BJ (cell line): ENCODE measurements at regions not wholly inside any gene's neighbourhood (a gene's known extent, or its start where the extent isn't known, plus 50 kb on each side); places are given as distances from the start of the nearest gene placed in this dataset.

Experiments
- CTCF ChIA-PET: fragments of 350-600 bp; formaldehyde crosslinking; extraction: SDS; loops from one replicate; lab custom pipeline; 2021; ENCODE audit warnings: antibody characterized with exemption, inconsistent platforms; lab: Yijun Ruan, JAX
- POLR2A ChIA-PET: fragments of 300-600 bp; sonication (Branson Sonifier 250); formaldehyde crosslinking; extraction: SDS; loops from one replicate; lab custom pipeline; 2021; ENCODE audit warnings: antibody characterized with exemption; lab: Charles Lee
- DNase-seq: peaks from one replicate; pipeline ENCODE4 v3.0.0-alpha.2; 2011; ENCODE audit warnings: low read depth
- H3K27me3 ChIP-seq: 2 replicates; pipeline ENCODE4 v1.6.0; 2011; ENCODE audit warnings: low read length; ENCODE audit not compliant: control insufficient read depth, insufficient read depth
- H3K36me3 ChIP-seq: 2 replicates; pipeline ENCODE4 v1.5.1; 2011; ENCODE audit warnings: low read length; ENCODE audit not compliant: control insufficient read depth, insufficient read depth
- H3K4me3 ChIP-seq: 2 replicates; pipeline ENCODE4 v1.5.1; 2011; ENCODE audit warnings: low read depth, mild to moderate bottlenecking, control low read depth, low read length
- TF ChIP-seq, protein P1 (sequence below): IDR thresholded peaks from 2 replicates; pipeline ENCODE4 v1.5.1; 2011; ENCODE audit warnings: low read depth, mild to moderate bottlenecking, control low read depth, inconsistent platforms, low read length, moderate library complexity; ENCODE audit not compliant: insufficient read depth

DNA sequence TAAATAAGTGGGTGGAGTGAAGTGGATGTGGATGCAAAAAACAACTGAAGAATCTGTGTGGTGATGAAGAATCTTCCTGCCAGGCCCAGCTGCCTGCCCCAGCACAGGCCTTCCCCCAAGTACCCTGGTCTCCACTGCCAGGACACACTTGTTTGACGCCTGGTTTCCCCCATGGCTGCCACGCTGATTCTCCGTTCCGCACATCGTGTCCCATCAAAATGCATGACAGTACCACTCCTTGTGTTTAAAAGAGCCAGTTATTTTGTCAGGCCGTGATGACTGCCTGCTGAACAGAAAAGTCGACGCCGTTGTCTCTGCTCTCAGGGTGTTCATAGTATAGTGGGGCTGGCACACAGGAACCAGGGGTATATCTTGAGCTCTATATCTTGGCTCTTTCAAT lies 50.3 kb upstream of the KYNU start:
- ChIA-PET CTCF (interaction anchor here (0.6 kb wide), 1 partner anchor 26 kb away, joined by 4 read pairs; no protein-coding TSS in a partner anchor), POLR2A (no interaction called here)
- Histone ChIP-seq H3K27me3 (no peaks in the 10 kb centered on the region), H3K4me3 (no peak overlapping the region), H3K36me3 (no peaks in the 10 kb centered on the region)
- DNase-seq = no peak
- TF ChIP-seq, protein P1, sequence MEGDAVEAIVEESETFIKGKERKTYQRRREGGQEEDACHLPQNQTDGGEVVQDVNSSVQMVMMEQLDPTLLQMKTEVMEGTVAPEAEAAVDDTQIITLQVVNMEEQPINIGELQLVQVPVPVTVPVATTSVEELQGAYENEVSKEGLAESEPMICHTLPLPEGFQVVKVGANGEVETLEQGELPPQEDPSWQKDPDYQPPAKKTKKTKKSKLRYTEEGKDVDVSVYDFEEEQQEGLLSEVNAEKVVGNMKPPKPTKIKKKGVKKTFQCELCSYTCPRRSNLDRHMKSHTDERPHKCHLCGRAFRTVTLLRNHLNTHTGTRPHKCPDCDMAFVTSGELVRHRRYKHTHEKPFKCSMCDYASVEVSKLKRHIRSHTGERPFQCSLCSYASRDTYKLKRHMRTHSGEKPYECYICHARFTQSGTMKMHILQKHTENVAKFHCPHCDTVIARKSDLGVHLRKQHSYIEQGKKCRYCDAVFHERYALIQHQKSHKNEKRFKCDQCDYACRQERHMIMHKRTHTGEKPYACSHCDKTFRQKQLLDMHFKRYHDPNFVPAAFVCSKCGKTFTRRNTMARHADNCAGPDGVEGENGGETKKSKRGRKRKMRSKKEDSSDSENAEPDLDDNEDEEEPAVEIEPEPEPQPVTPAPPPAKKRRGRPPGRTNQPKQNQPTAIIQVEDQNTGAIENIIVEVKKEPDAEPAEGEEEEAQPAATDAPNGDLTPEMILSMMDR = no peak

DNA sequence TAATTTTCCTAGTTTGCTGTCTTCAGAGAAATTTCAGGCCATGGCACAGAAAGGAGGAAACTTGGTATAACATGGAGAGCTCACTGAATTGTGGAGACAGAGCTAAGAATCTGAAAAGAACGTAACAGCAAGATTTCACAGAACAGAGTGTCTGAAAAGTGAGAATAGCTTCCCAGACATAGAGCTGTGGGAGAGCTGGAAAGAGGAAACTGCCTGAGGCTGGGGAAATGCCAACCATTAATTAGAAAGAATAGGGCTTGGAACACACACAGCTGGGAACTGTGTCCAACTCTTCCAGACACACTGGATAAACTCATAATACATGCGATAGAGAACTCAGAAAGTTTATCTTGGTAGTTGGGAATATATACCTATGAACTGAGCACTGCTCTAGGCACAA lies 51.6 kb upstream of the KYNU start:
- ChIA-PET POLR2A (no interaction called here), CTCF (interaction anchor here (1.1 kb wide), 1 partner anchor 19 kb away, joined by 3 read pairs; no protein-coding TSS in a partner anchor)
- Histone ChIP-seq H3K36me3 (no peaks in the 10 kb centered on the region), H3K27me3 (no peaks in the 10 kb centered on the region), H3K4me3 (no peak overlapping the region)
- TF ChIP-seq, protein P1 = no peak
- no peak for DNase-seq

DNA sequence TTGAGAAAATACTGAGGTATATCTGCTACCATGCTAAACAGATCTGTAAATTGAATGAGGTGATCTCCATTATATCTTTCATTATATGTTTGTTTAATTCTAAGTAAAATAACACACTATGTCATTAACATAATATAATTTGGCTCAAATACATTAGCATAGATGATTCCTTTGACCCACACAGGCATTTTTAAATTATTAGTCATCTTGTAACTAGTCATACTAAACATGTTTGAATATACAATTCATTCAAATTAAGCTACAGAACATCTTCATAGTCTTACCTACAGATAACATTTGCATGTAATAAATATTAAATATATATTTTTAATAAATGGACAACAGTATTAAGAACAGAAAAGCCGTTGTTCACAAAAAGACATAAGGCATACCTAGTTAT lies 52.7 kb upstream of the KYNU start:
- no peak for DNase-seq
- H3K36me3 ChIP-seq = no peaks in the 10 kb centered on the region
- ChIA-PET POLR2A (no interaction called here), CTCF (interaction anchor here (0.6 kb wide), 1 partner anchor 54 kb away, joined by 3 read pairs; no protein-coding TSS in a partner anchor)
- no peaks in the 10 kb centered on the region for H3K27me3 ChIP-seq
- TF ChIP-seq, protein P1 = no peak
- H3K4me3 ChIP-seq = no peak overlapping the region

DNA sequence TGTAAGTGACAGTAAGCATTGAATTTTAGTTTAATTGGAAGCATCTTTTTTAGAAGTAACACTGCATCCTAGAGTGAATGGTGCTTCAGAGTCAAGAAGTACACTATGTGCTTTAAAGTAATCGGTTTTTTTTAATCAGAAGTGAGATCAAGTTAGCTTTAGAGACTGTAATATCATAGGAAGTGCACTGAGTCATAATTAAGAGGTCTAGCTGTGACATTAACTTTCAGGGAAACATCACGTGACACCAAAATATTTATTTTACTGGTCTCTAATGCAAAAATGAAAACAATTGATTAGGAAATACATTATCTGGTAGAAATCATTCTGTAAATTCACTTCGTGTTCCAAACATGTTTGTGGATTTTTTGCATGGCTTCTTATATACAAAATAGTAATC lies 55.3 kb upstream of the KYNU start:
- DNase-seq = no peak
- ChIA-PET POLR2A (no interaction called here), CTCF (no interaction called here)
- H3K27me3 ChIP-seq = peaks cover 1% of the 10 kb centered on the region; the same call in 1 of the 2 replicates
- no peaks in the 10 kb centered on the region for H3K36me3 ChIP-seq
- no peak overlapping the region for H3K4me3 ChIP-seq
- TF ChIP-seq, protein P1 = no peak

DNA sequence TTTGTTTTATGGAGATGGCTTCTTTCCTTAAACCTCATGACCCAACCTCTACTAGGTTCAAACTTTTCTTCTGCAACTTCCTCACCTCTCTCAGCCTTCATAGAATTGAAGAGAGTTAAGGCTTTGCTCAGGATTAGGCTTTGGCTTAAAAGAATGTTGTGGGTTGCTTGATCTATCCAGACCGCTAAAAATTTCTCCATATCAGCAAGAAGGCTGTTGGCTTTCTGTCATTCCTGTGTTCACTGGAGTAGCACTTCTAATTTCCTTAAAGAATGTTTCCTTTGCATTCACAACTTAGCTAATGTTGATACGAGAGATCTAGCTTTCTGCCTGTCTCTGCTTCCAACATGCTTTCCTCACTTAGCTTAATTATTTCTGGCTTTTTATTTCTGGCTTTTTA lies 58.1 kb upstream of the KYNU start:
- Histone ChIP-seq H3K36me3 (no peaks in the 10 kb centered on the region), H3K27me3 (peaks cover 1% of the 10 kb centered on the region; the same call in 1 of the 2 replicates), H3K4me3 (no peak overlapping the region)
- no peak for DNase-seq
- TF ChIP-seq, protein P1 = no peak
- ChIA-PET POLR2A (no interaction called here), CTCF (no interaction called here)
